ENCODE measurements at regions not wholly inside any gene's neighbourhood (a gene's known extent, or its start where the extent isn't known, plus 50 kb on each side); places are given as distances from the start of the nearest gene placed in this dataset.

GRCh38 chr5:58335518-58335917 lies 124.4 kb downstream of the PLK2 start:
- Histone ChIP-seq H3K79me2 (ENCODE audit: control insufficient read depth, low read length) (no peaks in the 10 kb centered on the region), H3K27me3 (ENCODE audit: control insufficient read depth, low read length) (no peaks in the 10 kb centered on the region), H3K4me2 (ENCODE audit: low read length) (no peak overlapping the region), H3F3A (ENCODE audit: control insufficient read depth, insufficient read depth) (no peaks in the 10 kb centered on the region), H3K4me1 (ENCODE audit: control insufficient read depth, low read length) (no peaks in the 10 kb centered on the region), H3K4me3 (ENCODE audit: low read length) (no peak overlapping the region), H3K9me2 (replicated peaks; ENCODE audit: control insufficient read depth, low read length) (no peaks in the 10 kb centered on the region), H3K9me3 (ENCODE audit: control insufficient read depth, insufficient read depth, low read length) (no peaks in the 10 kb centered on the region; the same call in 1 of the 2 replicates), H3K36me3 (ENCODE audit: control insufficient read depth, low read length) (no peaks in the 10 kb centered on the region), H3K27ac (ENCODE audit: low read depth, low read length) (no peak overlapping the region), H4K20me1 (ENCODE audit: control insufficient read depth, insufficient read depth, low read depth, low read length) (no peaks in the 10 kb centered on the region)
- no peak for TF ChIP-seq CTCF (IDR thresholded peaks at IDR 0.05; ENCODE audit: low read depth, low read length, poor library complexity, severe bottlenecking)
- no peak for TF ChIP-seq EZH2phosphoT487 (IDR thresholded peaks at IDR 0.05; ENCODE audit: borderline replicate concordance, low read length)

DNA sequence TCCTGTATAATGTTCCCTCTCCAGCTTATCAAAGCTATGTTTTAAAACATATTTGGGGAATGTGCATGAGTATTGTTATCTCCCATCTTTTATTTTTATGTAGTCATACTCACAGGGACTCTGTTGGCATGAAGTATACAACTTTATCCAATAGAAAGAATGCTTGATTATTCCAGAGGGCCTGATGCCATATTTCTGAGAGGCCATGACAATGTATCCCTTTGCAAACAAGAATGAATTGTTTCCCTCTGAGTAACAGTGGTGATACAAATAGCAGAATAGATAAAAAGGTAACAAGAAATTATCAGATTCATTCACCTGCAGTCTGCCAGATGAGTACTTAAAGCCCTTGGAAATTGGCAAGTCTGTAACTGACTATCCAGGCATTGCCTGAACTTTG lies 125.9 kb downstream of the PLK2 start:
- no peaks in the 10 kb centered on the region; the same call in 1 of the 2 replicates for H3K9me3 ChIP-seq (ENCODE audit: control insufficient read depth, insufficient read depth, low read length)
- no peaks in the 10 kb centered on the region for H3K9me2 ChIP-seq (replicated peaks; ENCODE audit: control insufficient read depth, low read length)
- no peak overlapping the region for H3K4me3 ChIP-seq (ENCODE audit: low read length)
- no peaks in the 10 kb centered on the region for H3F3A ChIP-seq (ENCODE audit: control insufficient read depth, insufficient read depth)
- no peaks in the 10 kb centered on the region for H3K36me3 ChIP-seq (ENCODE audit: control insufficient read depth, low read length)
- H3K4me1 ChIP-seq (ENCODE audit: control insufficient read depth, low read length): no peaks in the 10 kb centered on the region
- no peak overlapping the region for H3K4me2 ChIP-seq (ENCODE audit: low read length)
- no peaks in the 10 kb centered on the region for H4K20me1 ChIP-seq (ENCODE audit: control insufficient read depth, insufficient read depth, low read depth, low read length)
- TF ChIP-seq CTCF (IDR thresholded peaks at IDR 0.05; ENCODE audit: low read depth, low read length, poor library complexity, severe bottlenecking) (no peak), EZH2phosphoT487 (IDR thresholded peaks at IDR 0.05; ENCODE audit: borderline replicate concordance, low read length) (no peak)
- H3K27ac ChIP-seq (ENCODE audit: low read depth, low read length): no peak overlapping the region
- no peaks in the 10 kb centered on the region for H3K79me2 ChIP-seq (ENCODE audit: control insufficient read depth, low read length)
- no peaks in the 10 kb centered on the region for H3K27me3 ChIP-seq (ENCODE audit: control insufficient read depth, low read length)

DNA sequence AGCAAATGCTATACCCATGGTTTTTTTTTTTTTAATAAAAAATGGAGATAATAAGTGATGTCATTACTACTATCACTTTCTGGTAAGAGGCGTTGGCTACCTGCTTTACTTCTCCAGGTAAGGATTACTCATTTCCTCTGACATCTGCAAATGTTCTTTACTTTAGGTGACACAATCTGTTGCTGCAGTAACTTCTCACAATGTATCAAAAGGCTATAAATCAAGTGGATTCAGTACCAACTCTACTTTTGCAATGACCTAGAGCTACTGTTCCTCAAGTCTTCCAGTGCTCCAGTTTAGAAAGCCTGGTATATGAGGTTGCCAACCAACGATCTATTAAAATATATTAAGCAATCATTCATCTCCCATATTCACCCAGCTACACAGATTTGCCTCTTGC lies 129.1 kb downstream of the PLK2 start:
- H3K4me2 ChIP-seq (ENCODE audit: low read length): no peak overlapping the region
- no peaks in the 10 kb centered on the region for H3K79me2 ChIP-seq (ENCODE audit: control insufficient read depth, low read length)
- no peaks in the 10 kb centered on the region for H3K9me2 ChIP-seq (replicated peaks; ENCODE audit: control insufficient read depth, low read length)
- no peaks in the 10 kb centered on the region for H3K4me1 ChIP-seq (ENCODE audit: control insufficient read depth, low read length)
- no peaks in the 10 kb centered on the region for H4K20me1 ChIP-seq (ENCODE audit: control insufficient read depth, insufficient read depth, low read depth, low read length)
- H3F3A ChIP-seq (ENCODE audit: control insufficient read depth, insufficient read depth): no peaks in the 10 kb centered on the region
- no peaks in the 10 kb centered on the region for H3K36me3 ChIP-seq (ENCODE audit: control insufficient read depth, low read length)
- H3K4me3 ChIP-seq (ENCODE audit: low read length): no peak overlapping the region
- H3K9me3 ChIP-seq (ENCODE audit: control insufficient read depth, insufficient read depth, low read length): no peaks in the 10 kb centered on the region; the same call in 1 of the 2 replicates
- H3K27ac ChIP-seq (ENCODE audit: low read depth, low read length): no peak overlapping the region
- no peaks in the 10 kb centered on the region for H3K27me3 ChIP-seq (ENCODE audit: control insufficient read depth, low read length)
- no peak for TF ChIP-seq EZH2phosphoT487 (IDR thresholded peaks at IDR 0.05; ENCODE audit: borderline replicate concordance, low read length)

DNA sequence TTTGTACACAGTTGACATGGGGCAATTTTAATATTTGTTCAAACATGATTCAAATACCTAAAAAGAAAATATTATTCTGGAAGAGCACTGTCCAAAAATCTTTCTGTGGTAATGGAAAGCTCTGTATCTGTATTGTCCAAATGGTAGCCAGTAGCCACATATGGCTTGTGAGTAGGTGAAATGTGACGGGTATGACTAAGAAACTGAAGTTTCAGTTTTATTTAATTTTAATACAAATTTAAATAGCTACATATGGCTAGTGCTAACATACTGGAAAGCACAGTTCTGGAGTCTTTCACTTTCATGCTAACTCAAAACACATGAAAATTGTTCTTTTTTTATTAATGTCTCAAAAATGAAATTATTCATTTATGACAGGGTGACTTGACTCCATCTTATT lies 132.6 kb downstream of the PLK2 start:
- no peaks in the 10 kb centered on the region for H3F3A ChIP-seq (ENCODE audit: control insufficient read depth, insufficient read depth)
- no peaks in the 10 kb centered on the region; the same call in 1 of the 2 replicates for H3K9me3 ChIP-seq (ENCODE audit: control insufficient read depth, insufficient read depth, low read length)
- H3K4me2 ChIP-seq (ENCODE audit: low read length): no peak overlapping the region
- no peaks in the 10 kb centered on the region for H3K36me3 ChIP-seq (ENCODE audit: control insufficient read depth, low read length)
- no peaks in the 10 kb centered on the region for H3K9me2 ChIP-seq (replicated peaks; ENCODE audit: control insufficient read depth, low read length)
- no peaks in the 10 kb centered on the region for H4K20me1 ChIP-seq (ENCODE audit: control insufficient read depth, insufficient read depth, low read depth, low read length)
- TF ChIP-seq EZH2phosphoT487 (IDR thresholded peaks at IDR 0.05; ENCODE audit: borderline replicate concordance, low read length) (no peak), CTCF (IDR thresholded peaks at IDR 0.05; ENCODE audit: low read depth, low read length, poor library complexity, severe bottlenecking) (no peak)
- no peaks in the 10 kb centered on the region for H3K79me2 ChIP-seq (ENCODE audit: control insufficient read depth, low read length)
- no peaks in the 10 kb centered on the region for H3K4me1 ChIP-seq (ENCODE audit: control insufficient read depth, low read length)
- H3K4me3 ChIP-seq (ENCODE audit: low read length): no peak overlapping the region
- no peaks in the 10 kb centered on the region for H3K27me3 ChIP-seq (ENCODE audit: control insufficient read depth, low read length)
- H3K27ac ChIP-seq (ENCODE audit: low read depth, low read length): no peak overlapping the region

Measured in DOHH2 (cell line).